GM21717 (cell line): ENCODE measurements at regions not wholly inside any gene's neighbourhood (a gene's known extent, or its start where the extent isn't known, plus 50 kb on each side); places are given as distances from the start of the nearest gene placed in this dataset.

ENCODE experiments used
- ATAC-seq: cut with Tn5 transposase; IDR thresholded peaks from one replicate; pipeline ENCODE4 v1.9.1; 2021; ENCODE audit warnings: mild to moderate bottlenecking, moderate library complexity; ENCODE audit not compliant: unreplicated experiment

GRCh38 chr7:25358926-25359325, 130.6 kb upstream of the NPVF start:
- no peak for ATAC-seq

- no peak for ATAC-seq
Observed at GRCh38 chr7:25359471-25360059, 131.3 kb upstream of the NPVF start.

GRCh38 chr7:25360451-25360850, 132.2 kb upstream of the NPVF start:
- no peak for ATAC-seq

- ATAC-seq = no peak
Observed at GRCh38 chr7:25361387-25361786, 133.1 kb upstream of the NPVF start.

- ATAC-seq = no peak
Observed at GRCh38 chr7:25361863-25362262, 133.6 kb upstream of the NPVF start.

- no peak for ATAC-seq
Observed at GRCh38 chr7:25368599-25369201, 140.4 kb upstream of the NPVF start.

- ATAC-seq = no peak
Observed at GRCh38 chr7:25369786-25370185, 141.5 kb upstream of the NPVF start.

GRCh38 chr7:25371972-25372371, 143.7 kb upstream of the NPVF start:
- ATAC-seq = no peak

GRCh38 chr7:25375805-25376600, 147.7 kb upstream of the NPVF start:
- ATAC-seq = no peak

- no peak for ATAC-seq
Observed at GRCh38 chr7:25379351-25380300, 151.3 kb upstream of the NPVF start.

- ATAC-seq = no peak
Observed at GRCh38 chr7:25381818-25382589, 153.7 kb upstream of the NPVF start.

GRCh38 chr7:25382869-25383268, 154.6 kb upstream of the NPVF start:
- ATAC-seq = no peak

GRCh38 chr7:25383402-25383801, 155.1 kb upstream of the NPVF start:
- no peak for ATAC-seq

- no peak for ATAC-seq
Observed at GRCh38 chr7:25384788-25385505, 156.7 kb upstream of the NPVF start.

- no peak for ATAC-seq
Observed at GRCh38 chr7:25385506-25386136, 157.3 kb upstream of the NPVF start.

- ATAC-seq = no peak
Observed at GRCh38 chr7:25386311-25386744, 158.0 kb upstream of the NPVF start.

GRCh38 chr7:25388681-25389080, 160.4 kb upstream of the NPVF start:
- ATAC-seq = no peak

GRCh38 chr7:25389489-25390106, 161.3 kb upstream of the NPVF start:
- no peak for ATAC-seq
